Astrocyte (in vitro differentiated cells and primary cell): ENCODE measurements at regions not wholly inside any gene's neighbourhood (a gene's known extent, or its start where the extent isn't known, plus 50 kb on each side); places are given as distances from the start of the nearest gene placed in this dataset.

ENCODE experiments used
- DNase-seq: peaks from one replicate; pipeline ENCODE4 v3.0.0-alpha.2; 2010; ENCODE audit warnings: low read depth
- FAIRE-seq: peaks from 2 replicates; lab custom pipeline; 2011; peaks lifted over from hg19 to GRCh38; lab: Jason Lieb, UNC
- H2AFZ ChIP-seq: 2 replicates; pipeline ENCODE4 v1.6.0; 2012; ENCODE audit warnings: low read depth, low read length, inconsistent platforms
- H3K27ac ChIP-seq: 2 replicates; pipeline ENCODE4 v1.5.1; 2011; ENCODE audit warnings: low read depth, low read length, inconsistent platforms
- H3K27me3 ChIP-seq: 2 replicates; pipeline ENCODE4 v1.6.0; 2011; ENCODE audit warnings: low read length, inconsistent platforms; ENCODE audit not compliant: insufficient read depth
- H3K36me3 ChIP-seq: 2 replicates; pipeline ENCODE4 v1.5.1; 2011; ENCODE audit warnings: low read length, inconsistent platforms; ENCODE audit not compliant: insufficient read depth
- H3K4me1 ChIP-seq: 2 replicates; pipeline ENCODE4 v1.5.1; 2011; ENCODE audit warnings: low read length, inconsistent platforms; ENCODE audit not compliant: insufficient read depth
- H3K4me2 ChIP-seq: 2 replicates; pipeline ENCODE4 v1.6.0; 2012; ENCODE audit warnings: low read length, inconsistent platforms
- H3K4me3 ChIP-seq: 2 replicates; pipeline ENCODE4 v1.5.1; 2011; ENCODE audit warnings: low read depth, mild to moderate bottlenecking, low read length, inconsistent platforms; ENCODE audit not compliant: insufficient read depth
- H3K79me2 ChIP-seq: 2 replicates; pipeline ENCODE4 v1.6.0; 2012; ENCODE audit warnings: mild to moderate bottlenecking, low read length, inconsistent platforms; ENCODE audit not compliant: insufficient read depth
- H3K9ac ChIP-seq: 2 replicates; pipeline ENCODE4 v1.6.0; 2012; ENCODE audit warnings: mild to moderate bottlenecking, low read length, inconsistent platforms
- H3K9me3 ChIP-seq: 2 replicates; pipeline ENCODE4 v1.5.1; 2012; ENCODE audit warnings: low read depth, mild to moderate bottlenecking, low read length, inconsistent platforms; ENCODE audit not compliant: insufficient read depth
- H4K20me1 ChIP-seq: 2 replicates; pipeline ENCODE4 v1.6.0; 2012; ENCODE audit warnings: low read length, inconsistent platforms; ENCODE audit not compliant: insufficient read depth
- H3K27ac Mint-ChIP-seq: one replicate; pipeline ENCODE4 v1.8.0; 2021; ENCODE audit warnings: mild to moderate bottlenecking, mixed read lengths; ENCODE audit not compliant: unreplicated experiment
- H3K27me3 Mint-ChIP-seq: one replicate; pipeline ENCODE4 v1.8.0; 2021; ENCODE audit warnings: low read depth, mixed read lengths; ENCODE audit not compliant: unreplicated experiment
- H3K36me3 Mint-ChIP-seq: one replicate; pipeline ENCODE4 v1.8.0; 2021; ENCODE audit warnings: low read depth, mixed read lengths; ENCODE audit not compliant: unreplicated experiment
- H3K4me1 Mint-ChIP-seq: one replicate; pipeline ENCODE4 v1.8.0; 2021; ENCODE audit warnings: low read depth, mixed read lengths; ENCODE audit not compliant: unreplicated experiment
- H3K4me3 Mint-ChIP-seq: one replicate; pipeline ENCODE4 v1.8.0; 2021; ENCODE audit warnings: mild to moderate bottlenecking, moderate library complexity, mixed read lengths; ENCODE audit not compliant: unreplicated experiment
- H3K9me3 Mint-ChIP-seq: one replicate; pipeline ENCODE4 v1.8.0; 2021; ENCODE audit warnings: mild to moderate bottlenecking, mixed read lengths; ENCODE audit not compliant: unreplicated experiment
- EZH2 ChIP-seq: IDR thresholded peaks from 2 replicates; pipeline ENCODE4 v1.6.1; 2012; ENCODE audit warnings: mild to moderate bottlenecking, low read length, inconsistent platforms; ENCODE audit not compliant: insufficient read depth
- TF ChIP-seq, protein P1 (sequence below): IDR thresholded peaks from 2 replicates; pipeline ENCODE4 v1.5.1; 2011; ENCODE audit warnings: low read depth, mild to moderate bottlenecking, inconsistent platforms, low read length, moderate library complexity; ENCODE audit not compliant: insufficient read depth

DNA sequence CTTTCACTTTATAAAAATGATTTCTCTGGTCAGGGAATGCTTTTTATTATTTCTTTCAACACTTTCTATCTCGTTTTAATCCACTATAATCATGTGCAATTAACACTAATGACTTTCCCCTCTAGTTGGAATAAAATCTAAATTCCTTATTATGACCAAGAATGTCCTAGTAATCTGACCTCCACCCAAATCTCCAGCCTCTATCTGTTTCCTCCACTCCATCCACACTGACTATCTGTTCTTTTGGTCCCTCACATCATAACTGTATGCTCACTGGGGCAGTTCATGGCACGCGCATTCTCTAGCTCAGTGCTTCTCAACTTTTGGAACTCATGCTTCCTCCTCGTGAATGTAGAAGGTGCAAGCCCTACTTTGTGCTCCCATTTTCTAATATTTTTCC lies 244.7 kb downstream of the POSTN start:
- Histone ChIP-seq H3K4me1 (no peaks in the 10 kb centered on the region), H3K79me2 (no peaks in the 10 kb centered on the region), H3K9ac (no peak overlapping the region), H4K20me1 (no peaks in the 10 kb centered on the region), H2AFZ (no peak overlapping the region), H3K27me3 (no peaks in the 10 kb centered on the region), H3K36me3 (no peaks in the 10 kb centered on the region), H3K27ac (no peak overlapping the region), H3K4me2 (no peak overlapping the region), H3K4me3 (no peak overlapping the region), H3K9me3 (no peaks in the 10 kb centered on the region)
- Mint-ChIP-seq H3K4me3 (no peak overlapping the region), H3K4me1 (no peaks in the 10 kb centered on the region), H3K27ac (no peak overlapping the region), H3K27me3 (no peaks in the 10 kb centered on the region), H3K36me3 (no peaks in the 10 kb centered on the region), H3K9me3 (no peaks in the 10 kb centered on the region)
- TF ChIP-seq EZH2 = no peak
- TF ChIP-seq, protein P1, sequence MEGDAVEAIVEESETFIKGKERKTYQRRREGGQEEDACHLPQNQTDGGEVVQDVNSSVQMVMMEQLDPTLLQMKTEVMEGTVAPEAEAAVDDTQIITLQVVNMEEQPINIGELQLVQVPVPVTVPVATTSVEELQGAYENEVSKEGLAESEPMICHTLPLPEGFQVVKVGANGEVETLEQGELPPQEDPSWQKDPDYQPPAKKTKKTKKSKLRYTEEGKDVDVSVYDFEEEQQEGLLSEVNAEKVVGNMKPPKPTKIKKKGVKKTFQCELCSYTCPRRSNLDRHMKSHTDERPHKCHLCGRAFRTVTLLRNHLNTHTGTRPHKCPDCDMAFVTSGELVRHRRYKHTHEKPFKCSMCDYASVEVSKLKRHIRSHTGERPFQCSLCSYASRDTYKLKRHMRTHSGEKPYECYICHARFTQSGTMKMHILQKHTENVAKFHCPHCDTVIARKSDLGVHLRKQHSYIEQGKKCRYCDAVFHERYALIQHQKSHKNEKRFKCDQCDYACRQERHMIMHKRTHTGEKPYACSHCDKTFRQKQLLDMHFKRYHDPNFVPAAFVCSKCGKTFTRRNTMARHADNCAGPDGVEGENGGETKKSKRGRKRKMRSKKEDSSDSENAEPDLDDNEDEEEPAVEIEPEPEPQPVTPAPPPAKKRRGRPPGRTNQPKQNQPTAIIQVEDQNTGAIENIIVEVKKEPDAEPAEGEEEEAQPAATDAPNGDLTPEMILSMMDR = no peak
- DNase-seq (no peak), FAIRE-seq (no peak)

DNA sequence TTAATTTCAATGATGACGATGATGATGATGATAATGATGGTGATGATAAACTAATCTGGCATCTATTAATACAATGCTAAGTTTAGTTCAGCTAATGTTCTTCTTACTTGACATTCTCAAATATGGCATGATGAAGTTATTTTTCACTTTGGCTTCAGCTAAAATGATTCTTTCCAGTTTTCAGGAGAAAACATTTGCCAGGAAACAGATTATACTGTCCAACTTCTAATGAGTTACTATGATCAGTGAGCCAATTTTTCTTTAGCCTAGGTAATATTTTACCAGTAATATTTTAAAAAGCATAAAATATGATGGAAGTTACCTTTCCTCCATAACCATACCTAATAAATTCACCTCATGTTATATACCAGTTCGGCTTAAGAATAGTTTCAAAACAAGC lies 245.7 kb upstream of the CSNK1A1L start:
- Mint-ChIP-seq H3K27ac (no peak overlapping the region), H3K27me3 (no peaks in the 10 kb centered on the region)
- no peak for FAIRE-seq

DNA sequence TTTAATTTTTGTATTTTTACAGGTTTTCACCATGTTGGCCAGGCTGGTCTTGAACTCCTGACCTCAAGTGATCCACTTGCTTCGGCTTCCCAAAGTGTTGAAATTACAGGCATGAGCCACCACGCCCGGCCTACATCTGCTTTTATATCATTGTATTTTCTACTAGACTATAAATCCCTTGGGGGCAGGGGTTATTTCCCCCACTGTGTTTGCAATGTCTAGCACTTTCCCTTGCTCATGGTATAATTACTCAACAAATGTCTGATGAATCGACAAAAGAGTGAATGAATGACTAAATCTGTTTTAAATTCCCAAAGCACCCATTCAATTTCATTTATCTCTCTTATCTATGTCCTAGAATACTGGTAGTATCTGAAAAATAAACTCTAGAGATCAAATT lies 244.5 kb upstream of the CSNK1A1L start:
- no peak overlapping the region for H3K27ac Mint-ChIP-seq
- no peaks in the 10 kb centered on the region for H3K36me3 Mint-ChIP-seq
- no peak for FAIRE-seq
- H3K4me1 ChIP-seq = no peaks in the 10 kb centered on the region
- no peaks in the 10 kb centered on the region for H3K36me3 ChIP-seq
- H3K9ac ChIP-seq = no peak overlapping the region
- no peak overlapping the region for H2AFZ ChIP-seq
- no peaks in the 10 kb centered on the region for H3K27me3 Mint-ChIP-seq
- H3K4me2 ChIP-seq = no peak overlapping the region
- TF ChIP-seq EZH2 = no peak
- TF ChIP-seq, protein P1 = no peak
- no peaks in the 10 kb centered on the region for H3K79me2 ChIP-seq
- H3K9me3 Mint-ChIP-seq = no peaks in the 10 kb centered on the region
- H3K4me1 Mint-ChIP-seq = peaks cover 5% of the 10 kb centered on the region
- H3K9me3 ChIP-seq = no peaks in the 10 kb centered on the region
- H4K20me1 ChIP-seq = no peaks in the 10 kb centered on the region
- no peaks in the 10 kb centered on the region for H3K27me3 ChIP-seq
- no peak for DNase-seq
- no peak overlapping the region for H3K4me3 Mint-ChIP-seq
- H3K27ac ChIP-seq = no peak overlapping the region
- H3K4me3 ChIP-seq = no peak overlapping the region

More for the DNA sequence above, 245.7 kb upstream of the CSNK1A1L start:
- Histone ChIP-seq H2AFZ (no peak overlapping the region), H3K4me2 (no peak overlapping the region), H3K9ac (no peak overlapping the region), H3K79me2 (no peaks in the 10 kb centered on the region), H3K4me1 (no peaks in the 10 kb centered on the region), H3K36me3 (no peaks in the 10 kb centered on the region), H3K4me3 (no peak overlapping the region), H3K9me3 (no peaks in the 10 kb centered on the region), H3K27me3 (no peaks in the 10 kb centered on the region), H3K27ac (no peak overlapping the region), H4K20me1 (no peaks in the 10 kb centered on the region)
- TF ChIP-seq EZH2 = no peak
- TF ChIP-seq, protein P1 = no peak
- no peak for DNase-seq
- no peaks in the 10 kb centered on the region for H3K36me3 Mint-ChIP-seq
- H3K4me1 Mint-ChIP-seq = no peaks in the 10 kb centered on the region
- H3K9me3 Mint-ChIP-seq = no peaks in the 10 kb centered on the region
- H3K4me3 Mint-ChIP-seq = no peak overlapping the region
